HCT116 (cell line): ENCODE measurements at regions not wholly inside any gene's neighbourhood (a gene's known extent, or its start where the extent isn't known, plus 50 kb on each side); places are given as distances from the start of the nearest gene placed in this dataset.

Experiments used
- ATAC-seq: fragments of 200-7000 bp; cut with Tn5 transposase; 2 replicates; pipeline ENCODE4 v1.9.1; 2020; ENCODE audit warnings: mild to moderate bottlenecking, moderate library complexity
- BruUV-seq: library from RNA; stranded (reverse); fragments of 400-500 nt; replicated peaks from 2 replicates; lab custom pipeline; 2021; lab: Mats Ljungman, UMichigan
- CTCF ChIA-PET: fragments of 300-600 bp; sonication (Branson Sonifier 250); formaldehyde crosslinking; loops from one replicate; lab custom pipeline; 2021; ENCODE audit warnings: antibody characterized with exemption; lab: Charles Lee
- POLR2A ChIA-PET: fragments of 300-600, 350-600 bp; sonication (Branson Sonifier 250); formaldehyde crosslinking; loops from one replicate; lab custom pipeline; 2021; ENCODE audit warnings: antibody characterized with exemption; lab: Charles Lee
- RAD21 ChIA-PET, 2 experiments: fragments of 300-600 bp; sonication (Branson Sonifier 250); formaldehyde crosslinking; loops; one replicate each; lab custom pipeline; 2023; ENCODE audit warnings: low total read pairs in 2 of 2; ENCODE audit not compliant: uncharacterized antibody in 2 of 2, unreplicated experiment in 2 of 2, low non-redundant PET in 1 of 2; lab: Charles Lee
- DNase-seq: peaks from one replicate; pipeline ENCODE4 v3.0.0-alpha.2; 2010; ENCODE audit warnings: low read depth, low spot score
- H2AFZ ChIP-seq: fragments of 200-600 bp; shearing (Covaris generic), sonication (generic); 2 replicates; pipeline ENCODE4 v1.6.1; 2017; ENCODE audit warnings: low read depth, mixed run types, mixed read lengths, antibody characterized with exemption, low read length; ENCODE audit not compliant: poor library complexity, severe bottlenecking
- H3K27ac ChIP-seq: 2 replicates; pipeline ENCODE4 v1.5.1; 2012; ENCODE audit warnings: low read depth, low read length
- H3K27me3 ChIP-seq: fragments of 200-600 bp; sonication (generic); 2 replicates; pipeline ENCODE4 v1.6.1; 2016; ENCODE audit warnings: mixed run types, low read length, mixed read lengths; ENCODE audit not compliant: insufficient read depth
- H3K36me3 ChIP-seq, 2 experiments: fragments of 200-500 bp in 1 of 2; fragments of 200-600 bp in 1 of 2; sonication (Bioruptor generic) in 1 of 2; sonication (generic) in 1 of 2; 2 replicates each; pipeline versions ENCODE4 v1.5.1 to v1.6.1; 2014 to 2016; ENCODE audit warnings: low read length in 2 of 2, inconsistent platforms in 1 of 2, mixed read lengths in 1 of 2, mixed run types in 1 of 2; ENCODE audit not compliant: insufficient read depth in 2 of 2, control insufficient read depth in 1 of 2
- H3K4me1 ChIP-seq, 2 experiments: fragments of 200-600 bp in 1 of 2; sonication (generic) in 1 of 2; 2 replicates each; pipeline versions ENCODE4 v1.5.1 to v1.6.1; 2012 to 2017; ENCODE audit warnings: low read length in 2 of 2, inconsistent platforms in 1 of 2, mild to moderate bottlenecking in 1 of 2, mixed read lengths in 1 of 2, mixed run types in 1 of 2, moderate library complexity in 1 of 2; ENCODE audit not compliant: insufficient read depth in 2 of 2, control insufficient read depth in 1 of 2
- H3K4me2 ChIP-seq: fragments of 200-600 bp; sonication (generic); 2 replicates; pipeline ENCODE4 v1.6.1; 2017; ENCODE audit warnings: mixed run types, low read length, mixed read lengths
- H3K4me3 ChIP-seq, 2 experiments: fragments of 200-600 bp in 1 of 2; sonication (generic) in 1 of 2; replicated peaks in 1 of 2; 2 replicates each; pipeline ENCODE4 v1.5.1; 2011 to 2016; ENCODE audit warnings: low read length in 2 of 2, control low read depth in 1 of 2, low read depth in 1 of 2, mild to moderate bottlenecking in 1 of 2, mixed read lengths in 1 of 2, mixed run types in 1 of 2
- H3K79me2 ChIP-seq: fragments of 200-600 bp; sonication (generic); 2 replicates; pipeline ENCODE4 v1.6.1; 2017; ENCODE audit warnings: mild to moderate bottlenecking, mixed run types, low read length, moderate library complexity, mixed read lengths; ENCODE audit not compliant: insufficient read depth
- H3K9ac ChIP-seq: fragments of 200-600 bp; sonication (generic); 2 replicates; pipeline ENCODE4 v1.6.1; 2016; ENCODE audit warnings: low read length, mixed read lengths
- H3K9me2 ChIP-seq: fragments of 200-600 bp; sonication (generic), shearing (Covaris generic); 2 replicates; pipeline ENCODE4 v1.6.1; 2017; ENCODE audit warnings: mixed run types, mild to moderate bottlenecking, moderate library complexity; ENCODE audit not compliant: insufficient read depth
- H3K9me3 ChIP-seq, 2 experiments: fragments of 200-500 bp in 1 of 2; fragments of 200-600 bp in 1 of 2; sonication (Bioruptor generic) in 1 of 2; sonication (generic) in 1 of 2; 2 replicates each; pipeline ENCODE4 v1.6.1; 2014 to 2017; ENCODE audit warnings: low read length in 2 of 2, mixed read lengths in 2 of 2, inconsistent platforms in 1 of 2, low read depth in 1 of 2, mild to moderate bottlenecking in 1 of 2, mixed run types in 1 of 2, moderate library complexity in 1 of 2; ENCODE audit not compliant: control insufficient read depth in 1 of 2, insufficient read depth in 1 of 2
- H4K20me1 ChIP-seq: fragments of 200-600 bp; sonication (generic), shearing (Covaris generic); 2 replicates; pipeline ENCODE4 v1.6.1; 2017; ENCODE audit warnings: mixed run types, mild to moderate bottlenecking, moderate library complexity; ENCODE audit not compliant: insufficient read depth
- ZFX ChIP-seq: fragments of 450-650 bp; IDR thresholded peaks from 2 replicates; pipeline ENCODE4 v1.6.1; 2017
- intact Hi-C: fragments of 100-400 bp; cut with micrococcal nuclease; formaldehyde crosslinking; loops from 2 replicates; pipeline ENCODE4 v1.10.0; 2022

- RAD21 ChIA-PET: no interaction called here
- Histone ChIP-seq H3K27ac (no peak overlapping the region), H3K9ac (no peak overlapping the region), H3K36me3 (no peaks in the 10 kb centered on the region), H3K9me3 (no peaks in the 10 kb centered on the region), H3K4me1 (peaks cover 11 to 12% of the 10 kb centered on the region in 2 experiments), H3K9me2 (no peaks in the 10 kb centered on the region), H4K20me1 (no peaks in the 10 kb centered on the region), H3K27me3 (no peaks in the 10 kb centered on the region), H3K4me2 (no peak overlapping the region), H2AFZ (no peak overlapping the region)
- ATAC-seq: no peak
- no peak for DNase-seq
- intact Hi-C loops: no loop called here
- POLR2A ChIA-PET: no interaction called here
- TF ChIP-seq ZFX: no peak
- TF ChIP-seq, all 23 proteins: peak for 0
- H3K79me2 ChIP-seq: no peaks in the 10 kb centered on the region
- H3K4me3 ChIP-seq: no peak overlapping the region
- no TSS peak for BruUV-seq
- CTCF ChIA-PET: no interaction called here
Measured at GRCh38 chr10:3222626-3223025, 50.0 kb upstream of the PITRM1 start.
